ENCODE measurements at regions not wholly inside any gene's neighbourhood (a gene's known extent, or its start where the extent isn't known, plus 50 kb on each side); places are given as distances from the start of the nearest gene placed in this dataset.

DNA sequence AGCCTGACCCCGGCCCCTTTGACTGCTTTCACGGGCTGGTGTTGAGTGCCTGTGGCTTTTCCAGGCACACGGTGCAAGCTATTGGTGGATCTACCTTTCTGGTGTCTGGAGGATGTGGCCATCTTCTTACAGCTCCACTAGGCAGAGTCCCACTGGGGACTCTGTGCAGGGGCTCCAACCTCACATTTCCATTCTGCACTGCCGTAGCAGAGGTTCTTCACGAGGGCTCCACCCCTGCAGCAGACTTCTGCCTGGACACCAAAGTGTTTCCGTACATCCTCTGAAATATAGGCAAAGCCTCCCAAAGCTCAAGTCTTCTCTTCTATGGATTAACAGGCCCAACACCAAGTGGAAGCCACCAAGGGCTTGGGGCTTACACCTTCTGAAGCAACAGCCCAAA lies 691.5 kb upstream of the POU3F2 start:
- no peak for DNase-seq (ENCODE audit: low read depth)

DNA sequence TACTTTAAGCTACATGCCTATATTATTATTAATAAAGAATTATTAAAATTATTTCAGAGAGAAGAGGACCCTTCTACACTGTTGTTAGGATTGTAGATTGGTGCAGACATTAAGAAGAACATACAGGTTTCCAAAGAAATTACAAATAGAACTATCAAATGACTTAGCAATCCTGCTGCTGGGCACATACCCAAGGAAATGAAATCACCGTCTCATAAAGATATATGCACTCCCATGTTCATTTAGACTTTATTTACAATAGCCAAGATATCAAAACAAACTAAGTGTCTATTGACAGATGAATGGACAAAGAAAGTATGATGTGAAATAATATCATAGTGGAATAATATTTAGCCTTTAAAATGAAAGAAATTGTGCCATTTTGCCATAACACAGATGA lies 687.7 kb upstream of the POU3F2 start:
- no peak for DNase-seq (ENCODE audit: low read depth)

DNA sequence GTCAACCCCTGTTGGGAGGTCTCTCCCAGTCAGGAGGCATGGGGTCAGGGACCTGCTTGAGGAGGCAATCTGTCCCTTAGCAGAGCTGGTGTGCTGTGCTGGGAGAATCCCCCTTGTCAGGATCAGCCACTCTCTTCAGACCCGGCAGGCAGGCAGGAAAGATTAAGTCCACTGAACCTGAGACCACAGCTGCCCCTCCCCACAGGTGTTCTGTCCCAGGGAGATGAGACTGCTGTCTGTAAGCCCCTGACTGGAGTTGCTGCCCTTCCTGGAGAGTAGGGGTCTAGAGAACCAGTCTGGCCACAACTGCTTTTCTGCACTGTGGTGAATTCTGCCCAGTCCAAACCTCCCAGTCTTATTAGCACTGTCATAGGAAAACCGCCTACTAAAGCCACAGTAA lies 677.8 kb upstream of the POU3F2 start:
- DNase-seq (ENCODE audit: low read depth): no peak

DNA sequence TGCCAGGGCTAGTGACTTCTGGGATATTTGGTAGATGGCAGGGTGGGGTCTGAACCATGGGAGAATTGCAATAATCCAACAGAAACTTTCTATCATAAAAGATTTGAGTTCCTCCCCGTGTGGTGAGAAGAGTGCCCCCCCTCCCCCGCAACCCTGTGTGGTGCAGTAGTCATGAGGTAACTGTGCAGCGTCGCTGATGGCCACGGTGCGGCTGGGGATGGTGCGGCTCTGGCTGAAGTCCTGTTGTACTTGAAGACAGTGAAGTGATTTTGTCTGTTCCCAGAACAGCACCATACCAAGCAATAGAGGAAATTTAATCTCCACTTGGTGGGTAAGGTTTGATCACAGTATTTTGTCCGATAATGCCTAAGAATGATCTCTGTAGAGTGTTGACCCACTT lies 654.8 kb upstream of the POU3F2 start:
- no peak for DNase-seq (ENCODE audit: low read depth)

DNA sequence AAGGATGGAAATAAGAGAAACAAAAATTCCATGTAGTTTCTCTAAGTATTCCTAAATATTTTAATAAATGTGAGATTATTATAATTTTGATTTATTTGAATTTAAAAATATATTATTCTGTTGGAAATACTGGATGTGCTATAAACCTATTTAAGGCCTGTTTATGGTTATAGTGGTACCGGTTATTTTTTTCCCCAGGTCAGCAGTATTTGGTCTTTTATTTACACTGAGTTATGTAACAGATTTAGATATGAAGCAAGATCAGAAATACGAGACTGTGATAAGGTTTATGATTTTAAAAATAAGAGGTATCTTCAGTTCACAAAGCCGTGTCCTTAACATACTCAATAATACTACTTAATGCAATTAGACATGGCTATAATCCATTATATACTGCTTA lies 634.3 kb upstream of the POU3F2 start:
- DNase-seq (ENCODE audit: low read depth): no peak

DNA sequence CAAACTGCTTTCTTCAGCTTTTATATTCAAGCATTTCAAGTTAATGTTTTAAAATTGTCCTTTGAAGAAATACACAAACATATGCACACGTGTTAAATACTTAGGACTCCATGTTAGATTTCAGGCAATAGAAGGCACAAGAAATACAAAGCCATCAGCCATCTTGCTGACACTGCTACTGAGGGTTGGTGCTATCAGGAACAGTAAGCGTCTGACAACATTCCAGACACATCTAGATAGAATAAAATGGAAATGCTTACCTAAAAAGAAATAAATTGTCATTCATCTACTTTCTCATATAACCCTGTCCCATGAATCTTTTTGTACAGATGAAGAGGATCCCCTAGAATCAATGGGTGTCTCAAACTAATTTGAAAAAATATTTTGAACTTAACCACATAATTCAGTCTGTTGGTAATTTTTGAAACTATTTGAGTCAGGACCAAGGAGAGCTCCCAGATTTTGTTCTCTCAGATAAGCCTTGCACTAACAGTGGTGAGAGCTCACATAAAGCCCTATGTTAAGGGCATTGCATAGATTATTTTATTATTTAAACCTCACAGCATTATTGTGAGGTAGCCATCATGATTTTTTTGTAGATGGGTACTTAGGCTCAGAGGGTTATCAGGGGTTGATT lies 631.1 kb upstream of the POU3F2 start:
- no peak for DNase-seq (ENCODE audit: low read depth)

DNA sequence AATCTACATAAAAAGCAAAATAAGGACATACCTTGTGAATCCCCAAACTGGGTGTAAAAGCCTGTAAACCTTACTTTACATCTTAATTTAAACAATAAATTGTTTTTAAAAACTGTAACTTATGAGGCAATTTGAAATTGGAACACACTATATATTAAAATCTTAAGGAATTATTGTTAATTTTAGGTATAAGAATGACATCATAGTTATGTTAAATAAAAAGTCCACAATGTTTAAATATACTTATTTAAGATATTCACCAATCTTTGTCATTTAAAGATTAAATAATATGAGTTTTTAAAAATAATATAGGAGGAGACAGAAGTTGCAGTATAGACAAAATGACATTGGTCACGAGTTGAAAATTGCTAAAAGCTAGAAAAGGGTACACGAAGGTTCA lies 621.9 kb upstream of the POU3F2 start:
- DNase-seq (ENCODE audit: low read depth): no peak

DNA sequence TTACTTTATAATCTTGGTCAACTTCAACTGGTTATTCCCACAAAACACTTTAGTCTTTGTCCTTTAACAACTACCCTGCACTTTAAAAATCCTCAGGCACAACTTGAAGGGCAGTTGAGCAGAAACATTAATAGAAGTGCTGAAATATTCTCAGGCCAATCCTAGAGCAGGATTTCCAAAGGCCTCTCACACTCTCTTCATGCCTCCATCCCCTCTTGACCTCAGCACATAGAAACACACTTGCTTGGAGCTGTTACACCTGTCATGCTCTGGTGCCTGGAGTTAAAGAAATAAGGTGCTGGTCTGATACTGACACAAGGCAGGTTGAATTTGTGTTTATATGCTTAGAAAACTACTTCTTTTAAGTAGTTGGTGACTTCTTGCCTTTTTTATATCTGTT lies 618.8 kb upstream of the POU3F2 start:
- no peak for DNase-seq (ENCODE audit: low read depth)

DNA sequence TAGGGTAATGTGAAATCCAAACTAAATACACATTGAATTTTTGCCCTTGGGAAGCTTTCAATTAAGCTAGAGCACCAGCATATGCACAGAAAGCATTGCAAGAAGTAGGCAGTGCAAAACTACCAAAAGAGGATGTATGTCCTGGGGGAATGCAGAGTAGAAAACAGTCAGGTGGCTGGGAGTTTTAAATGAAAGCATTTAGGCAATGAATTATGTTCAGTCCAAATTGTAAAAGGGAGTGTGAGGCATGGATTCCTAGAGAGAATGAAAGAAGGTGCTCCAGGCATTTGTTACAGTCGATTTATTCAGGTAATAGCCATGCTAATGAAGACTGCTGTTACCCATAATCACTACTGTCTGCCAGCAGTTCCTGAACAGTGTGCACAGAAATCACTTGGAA lies 604.1 kb upstream of the POU3F2 start:
- no peak for DNase-seq (ENCODE audit: low read depth)

DNA sequence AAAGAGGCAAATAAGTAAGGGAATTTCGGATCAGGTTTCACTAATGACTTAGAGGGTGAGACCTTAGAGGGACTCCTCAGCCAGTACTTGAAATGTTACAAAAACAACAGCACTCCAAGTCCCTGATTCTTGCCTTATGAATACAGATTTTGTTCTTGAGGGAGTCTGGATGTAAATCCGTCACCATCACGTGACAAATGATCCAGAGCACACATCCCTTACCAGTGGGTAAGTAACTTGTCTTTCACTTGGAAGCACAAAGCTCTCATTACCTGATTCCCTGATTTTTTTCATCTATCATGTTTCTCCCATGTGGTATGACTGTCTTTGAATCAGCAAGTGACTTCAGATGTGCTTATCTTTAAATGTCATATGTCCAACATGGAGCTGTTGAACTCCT lies 595.3 kb upstream of the POU3F2 start:
- DNase-seq (ENCODE audit: low read depth): no peak

DNA sequence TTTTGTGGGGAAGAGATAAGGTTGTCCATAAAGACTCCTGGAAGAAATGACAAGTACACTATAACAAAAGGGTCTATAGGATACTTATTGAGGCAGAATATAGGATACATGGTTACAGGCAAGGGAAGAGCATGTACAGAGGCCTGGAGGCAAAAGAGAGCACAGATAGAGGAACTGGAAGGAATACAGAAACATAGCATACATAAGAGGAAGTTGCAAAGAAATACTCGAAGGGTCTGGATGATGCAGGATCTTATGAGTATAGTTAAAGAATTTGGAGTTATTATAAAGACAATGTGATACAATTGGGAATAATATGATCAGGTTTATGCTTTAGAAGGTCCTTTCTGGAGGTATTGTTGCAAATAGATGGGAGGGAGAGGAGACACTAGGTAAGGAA lies 592.7 kb upstream of the POU3F2 start:
- DNase-seq (ENCODE audit: low read depth): no peak

DNA sequence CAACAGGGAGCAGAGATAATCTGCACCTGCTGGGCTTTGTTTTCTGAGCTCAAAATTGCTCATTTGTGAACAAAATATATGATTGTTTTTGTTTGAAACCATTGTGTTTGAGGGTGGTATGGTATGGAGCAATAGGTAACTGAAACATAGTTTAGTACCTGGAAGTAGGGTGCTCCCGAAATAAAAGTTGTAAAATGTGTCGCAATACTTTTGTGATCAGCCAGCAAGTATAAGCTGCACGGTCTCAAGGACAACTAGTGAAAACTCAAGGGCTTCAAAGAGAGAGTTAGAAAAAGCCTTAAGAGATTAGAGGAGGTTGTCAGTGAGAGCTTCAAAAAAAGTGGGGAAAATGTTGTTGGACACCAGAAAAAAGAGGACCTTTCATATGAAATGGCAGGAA lies 579.8 kb upstream of the POU3F2 start:
- DNase-seq (ENCODE audit: low read depth): no peak

DNA sequence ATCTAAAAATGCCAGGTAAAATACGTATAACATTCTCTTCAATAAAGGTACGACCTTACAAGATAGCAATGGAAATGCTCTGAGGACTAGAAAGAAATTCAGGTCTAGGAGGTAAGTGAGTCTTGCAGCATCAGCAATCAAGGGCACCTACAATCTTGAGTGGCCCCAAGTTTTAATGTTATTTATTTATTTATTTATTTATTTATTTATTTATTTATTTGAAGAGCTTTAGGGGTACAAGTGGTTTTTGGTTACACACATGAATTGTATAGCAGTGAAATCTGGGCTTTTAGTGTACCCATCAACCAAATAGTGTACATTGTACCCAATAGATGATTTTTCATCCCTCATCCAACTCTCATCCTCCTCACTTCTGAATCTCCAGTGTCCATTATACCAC lies 574.0 kb upstream of the POU3F2 start:
- no peak for DNase-seq (ENCODE audit: low read depth)

DNA sequence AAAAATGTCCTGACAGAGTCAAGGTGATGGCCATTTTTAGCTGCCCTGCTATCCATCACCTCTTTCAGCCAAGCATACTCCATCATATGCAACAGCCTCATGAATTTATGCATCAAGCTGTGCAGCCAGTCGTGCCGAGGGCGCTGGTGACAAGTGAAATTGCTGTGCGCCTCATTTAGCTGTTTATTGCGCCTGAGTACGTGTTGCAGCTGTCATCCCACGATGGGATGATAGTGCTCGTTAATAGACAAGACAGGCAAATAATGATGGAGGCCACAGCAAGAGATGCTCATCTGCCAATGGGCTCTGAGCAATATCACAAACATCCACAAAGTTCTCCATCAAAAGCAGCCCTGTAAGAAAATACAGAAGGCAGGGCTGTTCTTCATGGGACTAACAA lies 562.3 kb upstream of the POU3F2 start:
- no peak for DNase-seq (ENCODE audit: low read depth)

DNA sequence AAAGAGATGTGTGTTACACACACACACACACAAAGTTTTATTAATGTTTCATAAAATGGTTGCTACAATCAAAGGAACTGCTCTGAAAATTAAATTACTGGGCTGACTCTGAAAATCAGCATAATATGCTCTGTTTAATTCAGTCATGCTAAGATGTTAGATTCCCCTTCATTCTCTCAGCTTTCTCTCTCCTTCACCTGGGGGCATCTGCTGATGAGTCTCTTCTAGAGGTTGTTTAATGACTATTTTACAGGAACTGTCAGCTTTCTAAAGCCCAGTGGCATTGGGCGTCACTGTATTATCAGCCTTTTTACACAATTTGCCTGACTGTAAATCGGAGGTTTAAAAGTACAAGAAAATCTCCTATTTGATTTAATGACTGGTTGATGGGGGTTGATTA lies 559.7 kb upstream of the POU3F2 start:
- no peak for DNase-seq (ENCODE audit: low read depth)

DNA sequence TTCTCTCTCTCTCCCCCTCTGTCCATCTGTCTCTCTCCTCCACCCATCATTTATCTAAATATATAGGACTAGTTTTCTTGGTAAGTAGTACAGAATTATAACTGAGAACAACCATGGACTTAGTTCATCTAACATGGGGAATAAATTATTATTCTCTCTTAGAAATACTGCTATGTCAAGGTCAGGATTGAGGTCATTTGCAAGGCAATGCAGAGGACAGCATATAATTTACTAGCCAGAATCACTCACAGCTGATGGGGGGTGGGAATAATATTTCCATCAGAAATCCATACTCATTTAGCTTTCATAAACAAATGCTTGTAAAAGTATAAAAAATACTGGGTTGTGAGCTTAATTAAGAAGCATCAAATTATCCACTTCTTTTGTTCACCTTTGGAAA lies 553.9 kb upstream of the POU3F2 start:
- no peak for DNase-seq (ENCODE audit: low read depth)

DNA sequence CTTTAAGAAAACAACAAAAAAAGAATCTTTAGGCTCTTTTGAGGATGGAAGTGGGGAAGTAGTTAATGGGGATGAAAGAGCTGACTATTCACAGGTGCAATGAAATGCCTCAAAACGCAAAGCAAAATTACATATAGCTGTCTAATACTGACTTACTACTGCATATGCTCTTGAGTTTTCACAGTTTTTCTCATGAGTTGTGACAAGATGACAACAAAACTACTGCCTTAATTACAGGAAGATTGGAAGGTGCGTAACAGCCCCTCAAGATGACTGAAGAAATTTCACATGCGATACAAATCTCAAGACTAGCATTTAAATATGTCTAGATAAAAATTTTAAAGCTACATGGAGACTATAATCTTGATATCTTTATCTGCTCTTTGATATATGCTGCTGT lies 547.8 kb upstream of the POU3F2 start:
- DNase-seq (ENCODE audit: low read depth): no peak

DNA sequence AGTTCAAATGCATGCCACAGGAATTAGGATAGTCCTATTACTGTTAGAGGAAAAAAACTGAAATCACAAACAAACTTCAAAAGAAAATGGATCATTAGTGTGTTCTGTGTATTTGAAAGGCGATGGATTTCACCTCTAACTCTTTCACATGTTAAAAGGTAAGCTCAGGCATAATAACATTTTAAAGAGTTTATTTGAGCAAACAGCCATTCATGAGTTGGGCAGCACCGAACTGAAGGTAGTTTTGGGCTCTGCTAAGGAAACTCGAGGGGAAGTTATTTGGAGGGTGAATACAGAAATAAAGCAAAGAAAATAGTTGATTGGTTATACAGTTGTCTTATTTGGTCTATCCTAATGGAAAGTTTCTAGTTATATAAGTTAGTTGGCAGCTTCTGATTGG lies 546.5 kb upstream of the POU3F2 start:
- no peak for DNase-seq (ENCODE audit: low read depth)

DNA sequence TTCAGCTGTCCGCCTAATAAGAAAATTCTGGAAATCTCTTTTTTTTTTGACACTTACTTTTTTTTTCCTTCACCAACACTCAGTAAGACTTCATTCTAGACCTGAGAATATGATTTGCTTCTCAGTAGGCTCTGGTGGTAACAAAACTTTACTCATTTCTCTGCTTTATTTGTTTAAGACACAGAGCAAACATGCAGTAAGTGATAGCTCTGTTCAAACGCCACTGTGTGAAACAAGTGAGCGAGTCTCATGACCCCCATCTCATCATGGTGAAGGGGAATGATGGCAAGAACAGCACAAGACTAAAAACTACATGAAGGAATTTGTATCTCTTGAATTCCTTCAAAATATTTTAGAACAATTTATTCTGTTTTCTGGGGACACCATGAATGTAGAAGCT lies 541.6 kb upstream of the POU3F2 start:
- no peak for DNase-seq (ENCODE audit: low read depth)

DNA sequence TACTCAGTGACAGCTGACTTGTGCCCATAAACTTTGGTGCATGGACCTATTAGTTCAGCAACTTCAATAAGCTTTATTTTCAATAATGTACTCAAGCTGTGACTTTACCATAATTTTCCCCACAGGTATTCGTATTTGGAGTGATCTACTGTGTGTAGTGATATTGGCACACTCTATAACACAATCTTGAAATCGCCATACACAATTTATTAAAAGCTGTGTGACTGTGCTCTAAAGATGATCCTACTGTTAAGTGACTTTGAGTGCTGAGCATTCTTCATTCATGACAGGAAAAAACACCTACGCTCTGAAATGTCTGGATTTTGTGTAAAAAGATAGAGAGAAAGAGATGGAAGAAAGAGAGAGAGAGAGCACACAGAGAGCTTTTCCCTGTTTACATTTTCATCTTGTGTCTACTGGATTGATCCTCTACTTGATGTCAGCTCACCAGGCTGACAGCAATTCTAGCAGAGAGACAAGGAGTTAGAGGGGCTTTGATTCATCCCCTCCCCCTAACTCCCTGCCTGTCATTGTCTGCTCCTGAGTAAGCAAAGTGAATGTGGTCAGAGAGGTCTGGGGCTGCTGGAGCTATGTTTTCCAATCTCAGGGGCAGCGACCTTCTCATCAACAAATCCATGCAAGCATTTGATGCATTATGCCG lies 538.7 kb upstream of the POU3F2 start:
- DNase-seq (ENCODE audit: low read depth): no peak

DNA sequence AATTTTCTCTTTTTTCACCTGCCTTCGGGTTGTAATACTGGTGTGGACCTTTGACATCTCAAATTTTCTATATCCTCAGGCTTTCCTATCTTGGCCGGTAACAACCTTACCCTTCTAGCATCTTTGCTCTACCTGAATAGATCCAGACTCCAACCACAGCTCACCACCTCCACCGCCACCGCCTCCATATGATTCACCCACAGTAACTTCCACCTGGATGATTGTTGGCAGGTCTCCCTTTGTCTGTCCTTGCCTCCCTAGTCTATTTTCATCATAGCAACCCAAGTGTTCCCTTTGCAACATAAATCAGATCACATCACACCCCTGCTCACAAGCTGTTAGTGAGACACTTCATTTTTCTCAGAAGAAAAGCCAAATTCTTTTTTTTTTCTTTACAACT lies 525.8 kb upstream of the POU3F2 start:
- DNase-seq (ENCODE audit: low read depth): no peak

DNA sequence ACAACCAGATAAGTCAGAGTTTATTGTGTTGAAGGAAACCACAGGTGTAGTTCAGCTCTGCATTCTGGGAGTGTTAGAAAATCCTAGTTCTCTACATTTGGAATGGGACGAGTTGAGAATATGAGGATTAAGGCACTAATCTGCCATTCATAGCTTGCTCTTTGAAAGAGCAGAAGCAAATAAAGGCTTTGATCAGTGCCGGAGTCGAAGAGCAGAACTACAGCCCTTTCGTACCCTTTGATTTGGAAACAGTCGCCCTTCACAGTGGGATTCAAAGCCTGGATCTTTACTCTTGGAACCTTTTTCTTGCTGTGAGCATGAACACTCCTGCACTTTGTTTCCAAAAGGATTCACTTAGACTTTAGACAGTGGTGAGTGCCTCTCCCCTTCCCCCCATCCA lies 523.9 kb upstream of the POU3F2 start:
- no peak for DNase-seq (ENCODE audit: low read depth)

DNA sequence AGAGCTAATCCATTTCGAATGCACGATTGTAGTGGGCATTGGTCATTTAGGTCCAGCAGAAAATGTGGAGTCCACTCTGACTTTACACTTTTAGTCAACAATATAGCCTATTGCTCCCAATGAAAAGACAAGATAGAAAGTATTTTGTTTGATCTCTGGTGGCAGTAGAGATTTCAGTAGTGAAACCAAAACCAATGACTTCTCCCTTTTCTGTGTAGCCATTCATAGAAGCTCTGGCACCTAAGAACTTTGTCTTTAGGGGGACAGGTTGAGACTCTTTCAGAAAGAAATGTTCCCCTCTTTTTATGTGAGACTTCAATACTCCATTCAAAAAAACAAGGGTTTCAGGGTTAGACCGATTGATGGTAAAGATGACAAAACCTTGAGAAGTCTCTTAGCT lies 510.8 kb upstream of the POU3F2 start:
- DNase-seq (ENCODE audit: low read depth): no peak

DNA sequence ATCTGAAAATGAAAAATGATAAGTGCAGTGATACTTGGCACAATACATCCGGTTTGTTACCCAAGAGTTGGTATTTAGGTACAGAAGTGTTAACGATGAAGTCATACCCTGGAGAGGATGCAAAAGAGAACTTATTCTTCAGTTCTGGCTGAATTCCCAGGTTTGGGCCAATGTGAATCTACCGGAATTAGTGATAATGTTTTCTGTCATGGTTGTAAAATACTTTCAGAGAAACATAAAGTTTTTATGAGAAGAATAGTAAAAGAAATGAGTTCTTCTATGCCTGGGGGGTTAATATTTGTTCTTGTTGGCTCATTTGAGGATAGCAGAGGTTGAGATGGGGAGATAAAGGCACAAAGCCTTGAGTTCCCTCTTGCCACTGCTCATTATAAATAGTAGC lies 509.9 kb upstream of the POU3F2 start:
- no peak for DNase-seq (ENCODE audit: low read depth)

DNA sequence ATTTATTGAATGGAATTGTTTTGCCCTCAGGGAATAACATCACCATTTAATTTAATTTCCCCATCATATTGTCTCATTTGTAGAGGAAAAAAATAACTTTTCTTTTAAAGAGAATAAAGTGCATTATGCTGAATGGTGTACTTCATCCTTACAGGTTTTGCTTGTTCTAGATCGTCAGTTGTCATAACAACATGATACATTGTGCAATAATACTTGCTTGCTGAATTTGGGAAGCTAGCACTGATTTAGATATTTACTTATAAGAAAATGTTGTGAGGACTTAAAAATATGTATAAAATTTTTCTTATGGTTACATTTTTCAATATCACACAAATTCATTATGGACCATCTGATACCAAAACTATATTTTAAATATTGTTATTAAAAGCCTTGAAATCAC lies 509.0 kb upstream of the POU3F2 start:
- DNase-seq (ENCODE audit: low read depth): no peak

All from stimulated activated CD8-positive, alpha-beta memory T cell treated with anti-CD3 and anti-CD28 coated beads, Interleukin-12 subunit alpha, Interleukin-12 subunit beta, amount 100 ng/mL, for 4 hours (primary cell).